Neutrophil (primary cell): ENCODE measurements at regions not wholly inside any gene's neighbourhood (a gene's known extent, or its start where the extent isn't known, plus 50 kb on each side); places are given as distances from the start of the nearest gene placed in this dataset.

Experiments
- H3K27ac ChIP-seq: fragments of 200-600 bp; sonication (generic); 2 replicates; pipeline ENCODE4 v1.5.1; 2016; ENCODE audit warnings: mild to moderate bottlenecking, moderate library complexity
- H3K27me3 ChIP-seq: fragments of 200-600 bp; sonication (generic); 2 replicates; pipeline ENCODE4 v1.6.0; 2016; ENCODE audit warnings: mild to moderate bottlenecking
- H3K36me3 ChIP-seq: fragments of 200-600 bp; sonication (generic); 2 replicates; pipeline ENCODE4 v1.5.1; 2017
- H3K4me1 ChIP-seq, 2 experiments: fragments of 200-600 bp in 1 of 2; sonication (generic) in 1 of 2; 1 replicate in 1 of 2; 2 replicates in 1 of 2; pipeline versions ENCODE4 v1.5.1 to v1.6.1; 2013 to 2016; ENCODE audit warnings: low read depth in 1 of 2, low read length in 1 of 2, mild to moderate bottlenecking in 1 of 2, moderate library complexity in 1 of 2; ENCODE audit not compliant: control insufficient read depth in 1 of 2, insufficient read depth in 1 of 2
- H3K4me3 ChIP-seq, 2 experiments: fragments of 200-600 bp in 1 of 2; sonication (generic) in 1 of 2; 1 replicate in 1 of 2; 2 replicates in 1 of 2; pipeline ENCODE4 v1.5.1; 2013 to 2016; ENCODE audit warnings: low read depth in 1 of 2, low read length in 1 of 2, mild to moderate bottlenecking in 1 of 2, moderate library complexity in 1 of 2
- H3K9me3 ChIP-seq: fragments of 200-600 bp; sonication (generic); 2 replicates; pipeline ENCODE4 v1.5.1; 2016
- TF ChIP-seq, protein P1 (sequence below): fragments of 200-600 bp; sonication (generic); IDR thresholded peaks from 2 replicates; pipeline ENCODE4 v1.5.1; 2016; ENCODE audit warnings: antibody characterized with exemption

DNA sequence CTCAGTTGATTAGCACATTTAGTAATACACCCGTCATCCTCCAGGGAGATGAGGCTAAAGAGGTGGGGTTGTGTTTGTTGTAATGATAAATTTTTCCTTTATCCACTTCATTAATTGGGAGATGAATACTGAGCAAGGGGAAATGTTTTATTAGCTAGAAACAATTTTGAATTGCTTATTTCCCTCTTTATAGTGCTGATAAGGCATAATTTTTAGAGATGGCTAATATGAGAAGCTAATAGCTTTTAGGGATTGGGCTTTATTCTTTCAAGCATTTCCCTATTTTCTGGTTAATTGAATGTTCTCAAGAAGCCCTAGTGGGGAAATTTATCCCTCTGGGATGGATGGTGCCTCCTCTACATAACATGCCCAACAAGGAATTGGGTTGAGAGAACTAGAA, 365.2 kb upstream of the IGFBP7 start:
- TF ChIP-seq, protein P1, sequence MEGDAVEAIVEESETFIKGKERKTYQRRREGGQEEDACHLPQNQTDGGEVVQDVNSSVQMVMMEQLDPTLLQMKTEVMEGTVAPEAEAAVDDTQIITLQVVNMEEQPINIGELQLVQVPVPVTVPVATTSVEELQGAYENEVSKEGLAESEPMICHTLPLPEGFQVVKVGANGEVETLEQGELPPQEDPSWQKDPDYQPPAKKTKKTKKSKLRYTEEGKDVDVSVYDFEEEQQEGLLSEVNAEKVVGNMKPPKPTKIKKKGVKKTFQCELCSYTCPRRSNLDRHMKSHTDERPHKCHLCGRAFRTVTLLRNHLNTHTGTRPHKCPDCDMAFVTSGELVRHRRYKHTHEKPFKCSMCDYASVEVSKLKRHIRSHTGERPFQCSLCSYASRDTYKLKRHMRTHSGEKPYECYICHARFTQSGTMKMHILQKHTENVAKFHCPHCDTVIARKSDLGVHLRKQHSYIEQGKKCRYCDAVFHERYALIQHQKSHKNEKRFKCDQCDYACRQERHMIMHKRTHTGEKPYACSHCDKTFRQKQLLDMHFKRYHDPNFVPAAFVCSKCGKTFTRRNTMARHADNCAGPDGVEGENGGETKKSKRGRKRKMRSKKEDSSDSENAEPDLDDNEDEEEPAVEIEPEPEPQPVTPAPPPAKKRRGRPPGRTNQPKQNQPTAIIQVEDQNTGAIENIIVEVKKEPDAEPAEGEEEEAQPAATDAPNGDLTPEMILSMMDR, result no peak

DNA sequence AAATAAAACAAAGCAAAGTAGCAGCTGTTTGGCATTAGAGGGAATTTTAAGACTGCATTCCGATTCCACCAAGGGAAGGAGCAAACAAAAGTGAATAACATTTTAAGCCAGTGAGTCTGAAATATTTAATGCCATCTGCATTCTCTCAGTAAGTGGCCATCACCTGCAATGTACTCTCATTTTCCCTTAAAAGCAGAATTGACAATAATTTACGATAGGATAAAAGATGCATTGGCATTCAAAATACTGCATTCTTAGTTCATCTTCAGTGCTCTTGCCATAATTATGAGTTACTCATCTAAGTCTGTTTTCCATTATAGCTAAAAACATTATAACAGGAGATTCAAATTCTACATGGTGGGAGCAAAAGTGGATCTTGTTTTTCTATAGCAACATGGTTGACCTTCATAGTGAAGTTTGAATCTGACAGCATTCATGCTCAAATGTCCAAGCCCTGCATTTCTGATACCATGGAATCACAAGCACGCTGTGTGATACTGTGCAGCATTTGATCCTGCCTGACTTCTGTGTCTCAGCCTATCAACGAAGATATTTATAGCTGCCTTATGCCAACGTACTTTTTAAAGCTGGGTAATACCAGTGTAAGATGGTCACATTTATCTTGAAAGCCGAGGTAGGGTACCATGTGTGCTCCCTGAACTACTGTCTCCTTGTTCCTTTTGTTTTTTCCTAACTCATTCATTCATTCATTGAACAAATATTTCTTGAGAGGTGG, 355.3 kb upstream of the IGFBP7 start:
- TF ChIP-seq, protein P1, result no peak
- no peaks in the 10 kb centered on the region for H3K9me3 ChIP-seq
- no peaks in the 10 kb centered on the region for H3K4me1 ChIP-seq
- H3K27ac ChIP-seq, result no peak overlapping the region
- no peak overlapping the region for H3K4me3 ChIP-seq
- H3K36me3 ChIP-seq, result no peaks in the 10 kb centered on the region
- no peaks in the 10 kb centered on the region for H3K27me3 ChIP-seq

More for the DNA sequence above, 365.2 kb upstream of the IGFBP7 start:
- no peaks in the 10 kb centered on the region for H3K9me3 ChIP-seq
- H3K4me1 ChIP-seq, result no peaks in the 10 kb centered on the region
- no peaks in the 10 kb centered on the region for H3K36me3 ChIP-seq
- H3K4me3 ChIP-seq, result no peak overlapping the region
- no peaks in the 10 kb centered on the region for H3K27me3 ChIP-seq
- no peak overlapping the region for H3K27ac ChIP-seq

DNA sequence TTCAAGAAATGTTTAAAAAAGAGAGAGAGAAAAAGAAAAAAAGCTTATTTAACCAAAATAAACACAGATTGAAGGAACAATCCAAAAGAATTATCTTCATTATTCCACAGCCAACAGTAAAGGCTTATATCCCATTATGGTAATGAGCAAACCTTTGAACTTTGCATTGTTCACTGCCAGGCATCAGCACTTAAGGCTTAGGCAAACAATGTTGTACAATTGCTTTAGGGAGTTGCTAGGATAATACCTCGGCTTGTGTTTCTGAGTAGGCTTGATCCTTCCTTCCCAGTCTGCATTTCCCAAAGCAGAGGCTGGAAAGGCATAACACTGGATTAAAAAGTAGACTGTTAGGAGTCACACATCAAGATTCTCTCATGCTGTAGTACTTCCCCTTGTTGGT, 352.7 kb upstream of the IGFBP7 start:
- H3K9me3 ChIP-seq, result no peaks in the 10 kb centered on the region
- no peak overlapping the region for H3K27ac ChIP-seq
- H3K27me3 ChIP-seq, result no peaks in the 10 kb centered on the region
- no peak overlapping the region for H3K4me3 ChIP-seq
- TF ChIP-seq, protein P1, result no peak
- no peaks in the 10 kb centered on the region for H3K4me1 ChIP-seq
- H3K36me3 ChIP-seq, result no peaks in the 10 kb centered on the region

DNA sequence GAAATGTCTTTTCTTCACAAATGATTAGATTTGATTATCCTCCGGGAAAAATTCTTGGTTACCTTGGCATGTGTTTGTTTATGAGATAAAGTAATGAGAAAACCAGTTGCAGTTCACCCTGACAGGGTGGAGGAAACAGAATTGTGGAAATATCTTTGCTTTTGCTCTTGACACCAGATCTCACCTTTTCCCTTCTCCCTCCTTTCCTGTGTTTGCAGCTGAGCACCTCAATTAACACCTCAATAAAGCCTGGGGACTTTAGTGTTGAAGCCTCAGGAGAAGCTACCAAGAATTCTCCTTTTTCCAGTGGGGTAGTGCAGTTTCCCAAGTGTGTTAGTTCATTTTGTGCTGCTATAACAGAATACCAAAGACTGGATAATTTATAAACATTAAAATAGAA, 350.8 kb upstream of the IGFBP7 start:
- H3K36me3 ChIP-seq, result no peaks in the 10 kb centered on the region
- TF ChIP-seq, protein P1, result no peak
- no peaks in the 10 kb centered on the region for H3K9me3 ChIP-seq
- no peaks in the 10 kb centered on the region for H3K27me3 ChIP-seq
- no peaks in the 10 kb centered on the region for H3K4me1 ChIP-seq
- no peak overlapping the region for H3K27ac ChIP-seq
- no peak overlapping the region for H3K4me3 ChIP-seq

DNA sequence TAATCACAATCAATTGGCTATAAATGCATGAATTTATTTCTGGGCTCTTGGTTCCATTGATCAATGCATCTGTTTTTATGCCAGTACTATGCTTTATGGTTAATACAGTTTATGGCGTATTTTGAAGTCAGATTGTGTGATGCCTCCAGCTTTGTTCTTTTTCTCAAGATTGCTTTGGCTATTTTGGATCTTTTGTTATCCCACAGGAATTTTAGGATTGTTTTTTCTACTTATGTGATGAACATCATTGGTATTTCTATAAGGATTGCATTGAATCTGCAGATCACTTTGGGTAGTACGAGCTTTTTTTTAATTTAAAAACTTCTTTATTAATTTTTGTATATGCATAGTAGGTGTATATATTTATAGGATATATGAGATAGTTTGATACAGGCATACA, 338.7 kb upstream of the IGFBP7 start:
- no peaks in the 10 kb centered on the region for H3K36me3 ChIP-seq
- TF ChIP-seq, protein P1, result no peak
- no peak overlapping the region for H3K4me3 ChIP-seq
- no peak overlapping the region for H3K27ac ChIP-seq
- H3K4me1 ChIP-seq, result no peaks in the 10 kb centered on the region
- no peaks in the 10 kb centered on the region for H3K27me3 ChIP-seq
- H3K9me3 ChIP-seq, result no peaks in the 10 kb centered on the region
